ENCODE measurements at regions not wholly inside any gene's neighbourhood (a gene's known extent, or its start where the extent isn't known, plus 50 kb on each side); places are given as distances from the start of the nearest gene placed in this dataset.

DNA sequence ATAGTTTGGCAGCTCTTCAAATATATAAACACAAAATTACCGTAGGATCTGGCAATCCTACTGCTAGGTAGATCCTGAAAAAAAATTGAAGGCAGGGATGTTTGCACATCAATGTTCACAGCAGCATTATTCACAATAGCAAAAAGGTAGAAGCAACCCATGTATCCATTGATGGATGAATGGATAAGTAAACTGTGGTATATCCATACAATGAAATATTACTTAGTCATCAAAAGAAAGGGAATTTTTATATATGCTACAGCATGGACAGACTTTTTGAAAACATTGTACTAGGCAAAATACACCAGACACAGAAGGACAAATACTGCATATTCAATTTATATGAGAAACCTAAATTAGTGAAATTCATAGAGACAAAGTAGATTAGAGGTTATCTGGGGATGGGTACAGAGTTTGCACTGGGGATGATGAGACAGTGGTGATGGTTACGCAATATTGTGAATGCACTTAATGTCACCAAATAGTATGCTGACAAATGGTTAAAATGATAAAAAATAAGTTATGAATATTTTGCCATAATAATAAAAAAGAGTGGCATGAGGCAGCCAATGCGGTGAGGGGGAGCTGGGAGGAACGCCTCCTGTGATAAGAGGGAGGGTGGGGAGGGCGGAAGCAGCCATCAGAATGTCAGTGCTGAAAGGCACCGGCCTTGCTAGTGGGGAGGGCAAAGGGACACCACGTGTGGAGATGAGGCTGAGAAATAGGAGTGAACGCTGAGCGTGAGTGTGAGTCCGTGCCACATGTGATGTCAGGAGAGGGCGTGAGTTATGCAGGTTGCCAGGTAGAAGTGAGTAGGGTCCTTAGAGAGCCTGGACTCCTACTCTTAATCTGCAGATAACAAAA is 386.1 kb upstream of the PODXL start:
- TF ChIP-seq POLR2AphosphoS5 (IDR thresholded peaks at IDR 0.05; ENCODE audit: insufficient read depth, low read depth, low read length) (no peak), CTCF (IDR thresholded peaks at IDR 0.05; ENCODE audit: extremely low read depth in 1 of 2, insufficient read depth in 1 of 2, low read depth in 1 of 2, low read length in 2 of 2) (no peak), EZH2 (IDR thresholded peaks at IDR 0.05; ENCODE audit: borderline replicate concordance, low read depth, low read length, severe bottlenecking) (no peak), MYC (IDR thresholded peaks at IDR 0.05; ENCODE audit: low read depth, low read length) (no peak), POLR2A (IDR thresholded peaks at IDR 0.05; ENCODE audit: low read depth, low read length) (no peak), JUN (IDR thresholded peaks at IDR 0.05; ENCODE audit: borderline replicate concordance, insufficient read depth, insufficient read length, low read depth) (no peak), FOS (IDR thresholded peaks at IDR 0.05; ENCODE audit: borderline replicate concordance, insufficient read depth, low read length) (no peak), GATA2 (IDR thresholded peaks at IDR 0.05; ENCODE audit: insufficient read depth, insufficient read length, low read depth, low read length) (no peak)
- TF ChIP-seq, protein P1, sequence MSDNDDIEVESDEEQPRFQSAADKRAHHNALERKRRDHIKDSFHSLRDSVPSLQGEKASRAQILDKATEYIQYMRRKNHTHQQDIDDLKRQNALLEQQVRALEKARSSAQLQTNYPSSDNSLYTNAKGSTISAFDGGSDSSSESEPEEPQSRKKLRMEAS (IDR thresholded peaks at IDR 0.05; ENCODE audit: insufficient read depth, insufficient read length): no peak
